ENCODE measurements at regions not wholly inside any gene's neighbourhood (a gene's known extent, or its start where the extent isn't known, plus 50 kb on each side); places are given as distances from the start of the nearest gene placed in this dataset.

DNA sequence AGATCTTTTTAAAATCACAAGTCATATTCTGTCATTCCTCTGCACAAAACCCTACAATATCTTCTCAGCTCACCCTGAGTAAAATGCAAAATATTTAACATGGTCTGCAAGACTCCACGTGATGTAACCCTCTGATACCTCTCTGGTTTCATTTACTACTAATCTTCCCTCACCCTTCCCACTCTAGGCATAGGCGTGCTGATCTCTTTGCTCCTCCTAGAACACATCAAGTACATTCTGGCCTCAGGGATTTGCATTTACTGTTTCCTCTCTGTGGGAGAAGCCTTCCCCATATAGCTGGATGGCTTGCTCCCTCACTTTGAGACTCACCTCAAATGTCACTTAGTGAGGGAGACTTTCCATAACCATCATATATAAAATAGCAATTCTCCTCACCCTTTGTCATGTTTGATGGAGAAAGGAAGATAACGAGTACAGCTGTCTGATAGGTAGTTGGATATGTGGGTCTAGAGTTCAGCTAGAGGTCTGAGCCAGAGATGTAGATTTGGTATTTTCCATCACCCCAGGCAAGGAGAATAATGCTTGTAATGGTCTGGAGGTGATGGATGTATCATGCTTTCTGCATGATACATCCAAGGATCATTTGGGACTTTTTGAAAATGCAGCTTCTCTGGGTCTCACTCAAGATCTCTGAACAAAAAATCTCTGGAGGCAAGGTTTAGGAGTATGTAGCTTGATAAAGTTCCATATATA, 123.9 kb upstream of the VAMP7 start:
- no peaks in the 10 kb centered on the region for H3K9me3 ChIP-seq (ENCODE audit: control insufficient read depth in 4 of 4, insufficient read depth in 3 of 4, low read length in 3 of 4)
- WGBS, 2 donors: 58 to 60% methylated on average over 3 of the region's 3 CpGs
- no peak for DNase-seq

DNA sequence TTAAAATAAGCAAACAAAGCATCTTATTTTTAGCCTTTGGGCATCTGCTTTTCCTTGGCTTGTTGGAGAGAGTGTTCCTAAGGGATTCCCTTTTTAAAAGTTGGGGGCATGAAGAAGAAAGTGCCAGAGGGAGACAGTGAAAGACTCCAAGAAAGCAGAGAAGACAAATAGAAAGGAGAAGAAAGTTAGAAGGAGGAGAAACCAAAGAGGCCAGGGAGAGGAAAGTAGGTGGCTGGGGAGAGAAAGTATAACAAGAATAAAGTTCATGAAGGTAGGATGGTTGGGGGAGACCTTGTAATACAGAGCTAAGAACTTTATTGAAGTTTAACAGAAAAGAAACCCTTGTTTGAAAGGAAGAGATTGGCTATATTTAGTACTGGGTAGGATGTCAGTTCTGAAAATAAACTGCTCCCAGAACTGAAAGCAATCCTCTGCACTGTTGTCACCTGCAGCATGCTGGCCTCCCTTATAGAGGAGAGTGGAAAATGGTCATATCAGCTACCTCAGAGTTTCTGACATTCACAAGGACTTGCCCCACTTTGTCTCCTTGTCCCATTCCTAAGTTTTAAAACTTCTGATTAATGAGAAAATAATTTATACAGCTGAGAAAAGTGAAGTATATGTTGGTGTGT, 125.3 kb upstream of the VAMP7 start:
- H3K27me3 ChIP-seq (ENCODE audit: control insufficient read depth in 3 of 3, insufficient read depth in 3 of 3, low read length in 2 of 3): no peaks in the 10 kb centered on the region
- H3K4me3 ChIP-seq: no peak overlapping the region
- no peaks in the 10 kb centered on the region for H3K36me3 ChIP-seq (ENCODE audit: control insufficient read depth in 4 of 4, insufficient read depth in 4 of 4, low read length in 4 of 4)
- ATAC-seq (ENCODE audit: insufficient read depth, low FRiP score): no peak
- no peaks in the 10 kb centered on the region for H3K9me3 ChIP-seq (ENCODE audit: control insufficient read depth in 4 of 4, insufficient read depth in 3 of 4, low read length in 3 of 4)
- TF ChIP-seq CTCF (IDR thresholded peaks at IDR 0.05; ENCODE audit: control extremely low read depth, extremely low read depth): no peak
- no peak overlapping the region for H3K27ac ChIP-seq (ENCODE audit: low read depth in 1 of 2, low read length in 1 of 2)
- H3K9ac ChIP-seq (ENCODE audit: insufficient read depth in 1 of 2, low read length in 2 of 2): no peak overlapping the region
- H3K4me1 ChIP-seq (ENCODE audit: control insufficient read depth in 5 of 5, insufficient read depth in 5 of 5, low read length in 5 of 5): peaks cover 0 to 4% (median 0%) of the 10 kb centered on the region in 5 donors
- DNase-seq: no peak

More for the DNA sequence above, 123.9 kb upstream of the VAMP7 start:
- no peak for TF ChIP-seq CTCF (IDR thresholded peaks at IDR 0.05; ENCODE audit: control extremely low read depth, extremely low read depth)
- H3K4me3 ChIP-seq: no peak overlapping the region
- ATAC-seq (ENCODE audit: insufficient read depth, low FRiP score): no peak
- H3K4me1 ChIP-seq (ENCODE audit: control insufficient read depth in 5 of 5, insufficient read depth in 5 of 5, low read length in 5 of 5): peaks cover 0 to 4% (median 0%) of the 10 kb centered on the region in 5 donors
- H3K36me3 ChIP-seq (ENCODE audit: control insufficient read depth in 4 of 4, insufficient read depth in 4 of 4, low read length in 4 of 4): no peaks in the 10 kb centered on the region
- no peak overlapping the region for H3K27ac ChIP-seq (ENCODE audit: low read depth in 1 of 2, low read length in 1 of 2)
- no peaks in the 10 kb centered on the region for H3K27me3 ChIP-seq (ENCODE audit: control insufficient read depth in 3 of 3, insufficient read depth in 3 of 3, low read length in 2 of 3)
- H3K9ac ChIP-seq (ENCODE audit: insufficient read depth in 1 of 2, low read length in 2 of 2): no peak overlapping the region

DNA sequence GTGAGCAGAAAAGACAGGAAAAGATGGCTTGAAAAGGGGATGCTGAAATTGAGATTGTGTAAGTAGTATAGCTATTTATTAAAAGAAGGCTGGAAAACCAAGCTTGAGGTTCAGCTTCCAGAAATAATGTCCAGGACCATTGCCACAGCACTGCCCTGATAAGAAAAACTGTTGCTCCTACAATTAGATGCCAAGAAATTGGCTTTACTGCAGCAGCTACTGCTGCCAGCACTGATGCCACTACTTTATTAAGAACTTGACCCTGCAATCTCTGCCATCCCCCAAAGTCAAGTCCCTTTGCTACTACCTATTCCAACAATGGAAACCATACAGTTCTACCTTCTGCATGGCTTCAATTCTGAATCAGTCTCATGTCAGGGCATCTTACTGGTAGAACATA, 130.0 kb upstream of the VAMP7 start:
- ATAC-seq (ENCODE audit: insufficient read depth, low FRiP score): no peak
- no peak overlapping the region for H3K4me3 ChIP-seq

More for the DNA sequence above, 130.0 kb upstream of the VAMP7 start:
- H3K36me3 ChIP-seq (ENCODE audit: control insufficient read depth in 4 of 4, insufficient read depth in 4 of 4, low read length in 4 of 4): no peaks in the 10 kb centered on the region
- no peak for TF ChIP-seq CTCF (IDR thresholded peaks at IDR 0.05; ENCODE audit: control extremely low read depth, extremely low read depth)
- H3K9me3 ChIP-seq (ENCODE audit: control insufficient read depth in 4 of 4, insufficient read depth in 3 of 4, low read length in 3 of 4): no peaks in the 10 kb centered on the region
- H3K27me3 ChIP-seq (ENCODE audit: control insufficient read depth in 3 of 3, insufficient read depth in 3 of 3, low read length in 2 of 3): no peaks in the 10 kb centered on the region
- DNase-seq: no peak
- no peak overlapping the region for H3K27ac ChIP-seq (ENCODE audit: low read depth in 1 of 2, low read length in 1 of 2)
- H3K9ac ChIP-seq (ENCODE audit: insufficient read depth in 1 of 2, low read length in 2 of 2): no peak overlapping the region
- peaks cover 0 to 2% (median 0%) of the 10 kb centered on the region in 5 donors for H3K4me1 ChIP-seq (ENCODE audit: control insufficient read depth in 5 of 5, insufficient read depth in 5 of 5, low read length in 5 of 5)

All from lung (tissue), 11 donors.